NOMO-1 (cell line): ENCODE measurements at regions not wholly inside any gene's neighbourhood (a gene's known extent, or its start where the extent isn't known, plus 50 kb on each side); places are given as distances from the start of the nearest gene placed in this dataset.

Source experiments
- DNase-seq, 2 experiments: peaks; one replicate each; lab custom pipeline; 2025; ENCODE audit not compliant: unreplicated experiment in 2 of 2; lab: John Stamatoyannopoulos, UW

GRCh38 chr2:67216103-67216502, 181.0 kb upstream of the ETAA1 start:
- no peak for DNase-seq

GRCh38 chr2:67216881-67217280, 180.3 kb upstream of the ETAA1 start:
- no peak for DNase-seq

DNA sequence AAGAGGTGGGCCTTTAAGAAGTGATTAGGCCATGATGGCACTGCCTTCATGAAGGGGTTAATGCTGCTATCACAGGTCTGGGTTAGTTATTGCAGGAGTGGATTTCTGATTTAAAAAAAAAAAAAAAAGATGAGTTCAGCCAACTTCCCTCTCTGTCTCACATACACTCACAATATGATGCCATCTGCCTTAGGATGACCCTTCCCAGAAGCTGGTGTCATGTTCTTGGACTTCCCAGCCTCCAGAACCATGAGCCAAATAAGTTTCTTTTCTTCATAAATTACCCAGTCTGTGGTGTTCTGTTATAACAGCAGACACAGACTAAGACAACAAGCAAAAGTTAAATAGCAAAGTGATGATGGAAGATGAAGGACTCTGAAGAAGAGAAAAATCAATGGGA, 179.7 kb upstream of the ETAA1 start:
- no peak for DNase-seq

DNA sequence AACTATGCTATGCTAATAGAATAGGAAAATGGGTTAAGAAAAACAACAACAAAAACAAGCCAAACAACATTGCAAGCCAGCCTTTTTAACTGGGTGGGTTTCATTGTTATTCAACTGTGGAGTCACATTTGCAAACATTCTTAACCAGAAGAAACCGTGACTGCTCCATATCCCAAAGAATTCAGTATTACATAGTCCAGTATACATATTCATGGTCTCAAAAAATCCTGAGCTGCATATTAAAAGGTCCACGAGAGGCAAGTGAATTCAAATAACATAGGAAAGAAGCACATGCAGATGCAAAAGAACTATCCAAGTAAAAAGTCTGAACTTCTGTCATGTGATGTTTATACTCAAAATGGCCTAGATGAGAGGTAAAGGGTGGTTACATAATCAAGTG, 179.1 kb upstream of the ETAA1 start:
- DNase-seq = no peak

GRCh38 chr2:67219651-67220050, 177.5 kb upstream of the ETAA1 start:
- no peak for DNase-seq

GRCh38 chr2:67221266-67221665, 175.9 kb upstream of the ETAA1 start:
- no peak for DNase-seq

- DNase-seq = no peak
Measured at GRCh38 chr2:67225287-67225973, 171.7 kb upstream of the ETAA1 start.

DNA sequence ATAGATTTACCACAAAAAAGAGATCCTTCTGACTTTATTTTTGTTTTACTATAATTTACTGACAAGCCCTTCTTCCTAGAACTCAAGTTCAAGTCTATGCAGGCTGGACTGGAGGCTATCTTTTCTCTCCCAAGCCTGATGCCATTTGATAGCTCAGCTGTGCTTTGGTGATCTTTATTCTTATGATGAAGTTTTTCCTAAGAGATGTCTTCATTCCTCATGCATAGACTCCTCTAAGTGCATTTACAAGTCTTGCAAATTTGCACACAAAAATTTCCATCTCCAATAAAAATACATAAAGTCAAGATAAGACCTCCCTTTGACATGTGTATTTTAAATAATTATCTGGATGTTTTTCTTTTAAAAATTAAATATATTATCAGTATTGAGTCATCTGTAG, 167.4 kb upstream of the ETAA1 start:
- DNase-seq = no peak

GRCh38 chr2:67232936-67233335, 164.2 kb upstream of the ETAA1 start:
- DNase-seq = no peak

DNA sequence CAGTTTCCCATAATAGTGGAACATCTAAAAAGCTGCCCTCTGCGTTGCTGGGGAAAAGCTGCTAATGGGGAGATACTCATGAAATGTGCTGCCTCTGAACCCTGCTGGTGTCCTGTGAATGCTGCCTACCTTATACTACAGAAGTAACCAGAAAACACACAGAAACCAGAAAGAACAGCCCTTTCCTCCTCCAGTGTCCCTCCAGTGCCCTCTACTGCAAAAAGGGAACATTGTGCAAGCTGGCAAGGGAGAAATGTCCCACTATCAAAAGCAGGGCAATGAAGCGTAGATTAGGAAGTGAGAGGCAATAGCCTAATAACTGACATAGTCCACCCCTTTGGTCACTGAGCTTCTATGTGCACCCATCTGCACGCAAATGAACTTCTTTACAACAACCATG, 162.7 kb upstream of the ETAA1 start:
- no peak for DNase-seq

DNA sequence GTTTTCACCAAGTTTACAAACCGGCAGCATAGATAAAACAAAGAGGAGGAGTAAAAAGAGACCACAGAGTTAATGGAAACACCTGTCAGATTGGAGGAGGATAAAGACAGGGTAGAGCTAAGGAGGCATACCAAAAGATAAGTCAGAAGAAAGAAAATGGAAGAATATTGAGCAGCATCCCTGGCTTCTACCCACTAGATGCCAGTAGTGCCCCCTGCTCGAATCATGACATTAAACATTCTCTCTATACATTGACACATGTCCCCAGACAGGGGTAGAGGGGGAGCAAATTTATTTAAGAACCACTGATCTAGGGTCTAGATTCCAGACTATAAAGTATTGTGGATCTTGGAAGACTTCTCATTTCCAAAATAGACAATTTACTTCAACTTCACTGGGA, 159.8 kb upstream of the ETAA1 start:
- DNase-seq = no peak

- DNase-seq = no peak
Measured at GRCh38 chr2:67240507-67240906, 156.6 kb upstream of the ETAA1 start.

DNA sequence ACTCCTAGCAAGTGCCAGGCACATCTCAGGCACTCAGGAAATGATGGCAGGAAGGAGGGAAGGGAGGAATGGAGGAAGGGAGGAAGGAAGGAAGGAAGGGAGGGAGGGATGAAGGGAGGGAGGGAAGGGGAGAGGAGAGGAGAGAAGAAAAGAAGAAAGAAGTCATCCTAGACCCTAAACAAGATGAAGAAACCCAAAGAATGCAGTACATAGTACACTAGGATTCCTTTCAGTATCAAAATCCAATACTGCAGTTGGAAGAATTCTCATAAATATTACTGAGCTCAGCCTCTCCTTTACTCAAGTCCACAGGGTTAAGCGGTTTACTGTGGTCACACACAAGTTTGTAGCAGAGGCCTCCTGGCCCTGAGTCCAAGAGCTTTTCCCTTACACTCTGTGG, 155.7 kb upstream of the ETAA1 start:
- no peak for DNase-seq

GRCh38 chr2:67242456-67242855, 154.7 kb upstream of the ETAA1 start:
- DNase-seq = no peak

DNA sequence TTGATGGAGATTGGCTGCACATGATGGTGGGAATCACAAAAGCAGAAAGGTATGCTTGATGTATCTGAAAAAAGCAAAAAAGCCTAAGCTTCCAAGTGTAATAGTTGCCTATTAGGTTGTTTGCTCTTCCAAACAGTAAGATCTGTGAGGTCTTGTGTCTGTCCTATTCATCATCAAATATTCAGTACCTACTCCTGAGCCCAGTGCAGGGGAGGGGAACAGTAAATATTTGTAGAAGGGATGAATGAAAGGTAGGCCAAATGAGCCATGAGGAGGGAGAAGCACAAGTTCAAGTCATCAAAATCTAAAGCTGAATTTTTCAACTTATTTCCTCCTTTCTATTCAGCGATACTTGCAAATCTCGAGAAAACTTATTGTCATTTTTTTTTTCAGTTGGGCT, 153.2 kb upstream of the ETAA1 start:
- no peak for DNase-seq

- DNase-seq = no peak
Measured at GRCh38 chr2:67246791-67247190, 150.3 kb upstream of the ETAA1 start.

- DNase-seq = no peak
Measured at GRCh38 chr2:67251741-67252140, 145.4 kb upstream of the ETAA1 start.

GRCh38 chr2:67255933-67256615, 141.1 kb upstream of the ETAA1 start:
- no peak for DNase-seq

- no peak for DNase-seq
Measured at GRCh38 chr2:67256892-67257291, 140.2 kb upstream of the ETAA1 start.

- DNase-seq = no peak
Measured at GRCh38 chr2:67258122-67258521, 139.0 kb upstream of the ETAA1 start.

GRCh38 chr2:67258831-67259230, 138.3 kb upstream of the ETAA1 start:
- no peak for DNase-seq

- DNase-seq = no peak
Measured at GRCh38 chr2:67259556-67260342, 137.4 kb upstream of the ETAA1 start.
